ENCODE measurements at regions not wholly inside any gene's neighbourhood (a gene's known extent, or its start where the extent isn't known, plus 50 kb on each side); places are given as distances from the start of the nearest gene placed in this dataset.

DNA sequence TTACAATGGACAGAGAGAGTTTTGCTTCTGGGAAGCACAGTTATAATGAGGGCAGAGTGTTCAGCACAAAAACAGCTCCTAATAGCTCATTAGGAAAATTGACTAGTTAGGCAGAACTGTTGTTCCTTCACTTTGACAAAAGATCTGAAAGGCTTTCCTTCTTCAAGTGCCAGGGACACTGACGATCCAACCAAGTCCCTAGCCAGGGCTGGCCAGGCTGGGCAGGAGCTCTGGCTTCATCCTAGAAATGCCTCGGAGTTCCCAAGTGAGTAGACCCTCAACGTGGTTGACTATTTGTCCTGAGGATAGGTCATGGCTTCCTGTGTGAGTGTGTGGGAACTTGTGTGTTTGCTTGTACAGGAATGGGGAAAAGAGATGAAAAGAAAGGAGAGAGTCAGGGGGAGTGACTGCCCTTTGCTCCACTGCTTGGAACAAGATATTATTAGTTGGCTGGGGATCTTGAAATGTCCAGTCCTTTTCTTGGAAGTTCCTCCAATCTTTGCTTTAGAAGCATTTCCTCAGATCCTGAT, 617.9 kb downstream of the NTRK3 start:
- DNase-seq = peak in 2 of 10 donors; percentile 17 to 79
- intact Hi-C loops (cut with DNase I) = no loop called here

DNA sequence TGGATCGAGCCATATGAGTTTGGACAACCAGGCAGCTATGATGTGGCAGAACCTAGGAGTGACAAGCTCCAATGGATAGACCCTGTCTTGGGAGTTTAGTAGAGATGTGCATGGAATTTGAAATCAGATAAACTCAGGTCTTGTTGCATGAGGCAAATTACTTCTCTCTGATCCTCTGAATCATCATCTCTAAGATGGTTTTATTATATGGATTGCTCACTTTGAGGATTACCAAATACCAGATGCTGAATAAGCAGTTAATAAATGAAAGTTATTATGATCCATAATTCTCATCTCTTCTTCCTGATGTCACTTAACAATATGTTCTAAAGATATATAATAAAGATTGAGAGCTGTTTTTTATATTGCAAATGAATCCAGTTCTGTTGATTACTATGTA, 622.2 kb downstream of the NTRK3 start:
- intact Hi-C loops (cut with DNase I) = no loop called here

GRCh38 chr15:87633525-87633924, 623.0 kb downstream of the NTRK3 start:
- no peak for DNase-seq
- intact Hi-C loops (cut with DNase I) = no loop called here

More for the DNA sequence above, 622.2 kb downstream of the NTRK3 start:
- no peak for DNase-seq

DNA sequence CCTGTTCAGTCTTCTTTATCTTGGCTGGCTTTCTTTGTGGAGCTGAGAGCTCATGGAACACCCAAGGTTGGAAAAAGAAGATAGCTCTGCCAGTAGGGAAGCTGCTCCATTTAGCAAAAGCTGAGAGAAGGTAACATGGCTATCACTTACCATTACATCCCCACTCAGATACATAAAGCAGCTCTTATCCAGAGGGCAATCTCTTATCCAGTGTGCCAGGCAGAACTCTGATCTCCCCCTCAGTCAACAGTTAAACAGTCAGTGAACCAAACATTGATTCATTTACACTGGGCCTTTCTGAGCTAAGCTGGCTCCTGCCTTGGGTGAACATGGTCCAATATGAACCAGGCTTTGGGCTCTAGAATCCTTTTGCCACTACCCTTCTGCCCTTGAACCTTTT, 624.2 kb downstream of the NTRK3 start:
- no peak for DNase-seq
- intact Hi-C loops (cut with DNase I) = no loop called here

DNA sequence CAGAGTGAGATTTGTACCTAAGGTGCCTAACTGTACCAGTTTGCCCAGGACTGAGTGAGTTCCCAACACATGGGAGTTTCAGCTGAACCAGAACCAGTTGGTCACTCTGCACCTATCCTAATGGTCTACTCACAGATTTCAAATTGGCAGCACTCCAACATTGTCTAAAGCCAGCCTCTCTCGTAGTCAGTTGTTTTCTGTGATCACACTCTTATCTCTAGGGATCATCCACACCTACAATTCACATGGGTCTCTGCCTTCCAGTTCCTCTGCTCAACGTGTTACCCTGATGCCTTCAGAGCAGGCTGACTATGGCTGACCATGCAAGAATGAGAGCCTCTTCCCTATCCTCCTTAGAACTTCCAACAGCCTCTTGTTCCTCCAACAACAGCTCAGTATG, 624.8 kb downstream of the NTRK3 start:
- intact Hi-C loops (cut with DNase I) = no loop called here

GRCh38 chr15:87631093-87631492, 625.4 kb downstream of the NTRK3 start:
- intact Hi-C loops (cut with DNase I) = no loop called here
- no peak for DNase-seq

More for the DNA sequence above, 624.8 kb downstream of the NTRK3 start:
- DNase-seq = no peak

DNA sequence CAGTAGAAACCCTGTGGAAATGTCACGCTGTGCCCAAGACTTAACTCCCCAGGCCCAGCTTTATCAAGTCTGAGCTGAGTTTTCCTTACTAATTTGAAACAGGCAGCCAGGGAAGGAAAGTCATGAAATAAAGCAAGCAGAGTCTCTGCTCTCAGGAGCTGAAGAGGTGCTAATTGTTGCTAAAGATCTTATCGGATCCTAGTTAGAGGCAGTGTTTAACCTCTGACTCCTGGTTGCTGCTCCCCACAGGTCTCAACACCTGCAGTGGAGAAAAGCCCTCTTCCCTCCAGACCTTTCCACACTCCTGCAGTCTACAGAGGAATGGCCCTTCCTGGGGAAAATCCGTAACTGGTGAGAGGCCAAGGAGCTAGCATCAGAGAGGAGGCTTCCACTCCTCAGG, 628.2 kb downstream of the NTRK3 start:
- DNase-seq = no peak
- intact Hi-C loops (cut with DNase I) = no loop called here

DNA sequence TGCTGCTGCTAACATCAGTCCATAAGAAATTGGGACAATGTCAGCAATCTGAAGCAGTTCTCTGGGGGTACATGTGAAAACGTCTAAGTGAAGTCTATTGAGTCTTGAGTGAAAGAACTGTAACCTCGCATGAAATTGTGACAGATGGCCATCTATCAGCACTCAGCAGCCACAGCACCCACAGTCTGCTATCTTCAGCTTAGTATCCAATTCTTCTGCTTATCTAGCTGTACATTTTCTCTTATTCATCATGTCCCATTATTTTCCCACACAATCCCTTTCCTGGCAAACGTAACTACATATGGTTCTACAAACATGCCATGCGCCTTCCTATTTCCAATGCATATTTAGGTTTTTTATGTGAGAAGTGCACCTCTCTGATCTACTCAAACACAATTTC, 629.7 kb downstream of the NTRK3 start:
- no peak for DNase-seq
- intact Hi-C loops (cut with DNase I) = no loop called here

GRCh38 chr15:87623832-87624231, 632.7 kb downstream of the NTRK3 start:
- no peak for DNase-seq
- intact Hi-C loops (cut with DNase I) = no loop called here

DNA sequence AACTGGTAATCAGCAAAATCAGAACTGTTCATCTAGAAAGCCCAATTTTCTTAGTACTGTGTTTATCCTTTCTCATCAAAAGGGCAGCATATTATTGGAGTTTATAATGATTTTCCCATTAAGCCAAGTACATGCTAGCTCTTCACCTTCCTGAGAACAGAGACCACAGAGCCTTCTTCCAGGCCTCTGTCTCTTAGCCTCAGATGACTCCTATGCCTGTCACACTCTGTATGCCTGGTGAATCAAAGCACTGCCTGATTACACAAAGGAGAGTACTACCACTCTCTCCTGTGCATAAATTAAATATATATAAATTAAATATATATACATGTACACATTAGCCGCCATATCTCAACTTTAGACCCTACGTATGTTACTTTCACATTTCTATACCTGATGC, 636.1 kb downstream of the NTRK3 start:
- intact Hi-C loops (cut with DNase I) = no loop called here
- DNase-seq = no peak

GRCh38 chr15:87619161-87619960, 637.2 kb downstream of the NTRK3 start:
- intact Hi-C loops (cut with DNase I) = no loop called here
- DNase-seq = no peak

- no peak for DNase-seq
- intact Hi-C loops (cut with DNase I) = no loop called here
These were observed 638.3 kb downstream of the NTRK3 start for GRCh38 chr15:87618203-87618725.

DNA sequence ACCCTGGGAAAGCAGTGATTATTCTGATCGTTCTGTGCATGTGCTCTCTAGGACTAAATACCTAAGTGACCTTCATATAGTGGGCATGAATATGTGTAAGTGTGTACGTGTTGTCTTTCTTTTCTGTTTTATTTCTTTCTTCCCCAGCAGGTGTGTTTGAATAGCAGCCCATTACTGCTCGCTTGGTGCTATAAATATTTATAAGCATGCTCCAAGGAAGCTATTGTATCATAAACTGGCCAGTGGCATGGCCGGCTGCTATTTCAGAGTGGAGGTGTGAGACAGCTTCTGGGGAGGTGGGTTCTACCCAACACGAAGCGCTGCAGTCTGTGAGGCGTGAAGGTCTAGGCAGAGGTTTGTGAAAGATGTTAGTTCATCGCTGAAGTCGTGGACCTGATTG, 641.8 kb downstream of the NTRK3 start:
- no peak for DNase-seq
- intact Hi-C loops (cut with DNase I) = no loop called here

- intact Hi-C loops (cut with DNase I) = no loop called here
These were observed 646.2 kb downstream of the NTRK3 start for GRCh38 chr15:87610366-87610765.

GRCh38 chr15:87609894-87610293, 646.6 kb downstream of the NTRK3 start:
- DNase-seq = no peak
- intact Hi-C loops (cut with DNase I) = no loop called here

More at GRCh38 chr15:87610366-87610765, 646.2 kb downstream of the NTRK3 start:
- no peak for DNase-seq

- intact Hi-C loops (cut with DNase I) = no loop called here
These were observed 647.1 kb downstream of the NTRK3 start for GRCh38 chr15:87609474-87609873.

GRCh38 chr15:87608238-87609028, 648.1 kb downstream of the NTRK3 start:
- no peak for DNase-seq
- intact Hi-C loops (cut with DNase I) = no loop called here

More at GRCh38 chr15:87609474-87609873, 647.1 kb downstream of the NTRK3 start:
- no peak for DNase-seq

DNA sequence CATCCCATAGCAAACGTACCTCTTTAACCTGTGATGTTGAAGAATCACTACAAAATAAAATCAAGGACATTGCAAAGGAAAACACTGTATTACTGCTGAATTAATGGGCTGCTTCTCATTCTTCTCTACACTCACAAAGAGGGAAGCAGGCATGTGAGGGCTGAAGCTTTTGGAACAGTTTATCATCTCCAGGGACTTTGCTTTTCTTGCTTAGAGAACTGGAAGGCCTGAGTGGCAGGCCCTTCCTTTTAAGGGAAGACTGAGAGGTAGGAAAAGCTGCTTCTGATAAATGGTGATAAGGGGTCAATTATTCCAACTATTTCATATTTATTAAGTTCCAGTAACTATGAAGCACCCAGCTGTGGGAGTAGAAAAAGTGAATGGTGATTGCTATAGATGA, 649.6 kb downstream of the NTRK3 start:
- intact Hi-C loops (cut with DNase I) = no loop called here
- no peak for DNase-seq

- peak in 3 of 10 donors; percentile 4 to 34 (median 24) for DNase-seq
- intact Hi-C loops (cut with DNase I) = loop anchor here (2.0 kb wide), 1 partner anchor 690 kb away; no protein-coding TSS in a partner anchor
These were observed 651.6 kb downstream of the NTRK3 start for GRCh38 chr15:87604857-87605446.

- intact Hi-C loops (cut with DNase I) = no loop called here
- no peak for DNase-seq
These were observed 654.2 kb downstream of the NTRK3 start for GRCh38 chr15:87602371-87602770.

GRCh38 chr15:87599616-87600015, 656.9 kb downstream of the NTRK3 start:
- DNase-seq = no peak
- intact Hi-C loops (cut with DNase I) = no loop called here
